H9 (cell line): ENCODE measurements at regions not wholly inside any gene's neighbourhood (a gene's known extent, or its start where the extent isn't known, plus 50 kb on each side); places are given as distances from the start of the nearest gene placed in this dataset.

Experiments
- DNase-seq: peaks from one replicate; pipeline ENCODE4 v3.0.0-alpha.2; 2017
- H2AFZ ChIP-seq: one replicate; pipeline ENCODE4 v1.6.1; 2013; ENCODE audit warnings: mild to moderate bottlenecking, low read length, control low read depth, moderate library complexity
- H2AK5ac ChIP-seq: 2 replicates; pipeline ENCODE4 v1.6.1; 2013; ENCODE audit warnings: low read length, control low read depth, mixed read lengths; ENCODE audit not compliant: insufficient read length
- H2BK120ac ChIP-seq: one replicate; pipeline ENCODE4 v1.6.1; 2013; ENCODE audit warnings: low read depth, mild to moderate bottlenecking, low read length, control low read depth, inconsistent platforms; ENCODE audit not compliant: poor library complexity, severe bottlenecking
- H2BK12ac ChIP-seq: 2 replicates; pipeline ENCODE4 v1.6.1; 2013; ENCODE audit warnings: low read length, control low read depth, mixed read lengths, low read depth; ENCODE audit not compliant: insufficient read length
- H2BK15ac ChIP-seq: 2 replicates; pipeline ENCODE4 v1.6.1; 2013; ENCODE audit warnings: low read depth, low read length, control low read depth
- H2BK20ac ChIP-seq: one replicate; pipeline ENCODE4 v1.6.1; 2013; ENCODE audit warnings: low read depth, mild to moderate bottlenecking, low read length, control low read depth, inconsistent platforms; ENCODE audit not compliant: poor library complexity, severe bottlenecking
- H2BK5ac ChIP-seq: 2 replicates; pipeline ENCODE4 v1.6.1; 2013; ENCODE audit warnings: low read length, control low read depth, mixed read lengths; ENCODE audit not compliant: insufficient read length
- H3K14ac ChIP-seq: 2 replicates; pipeline ENCODE4 v1.6.1; 2013; ENCODE audit warnings: low read length, control low read depth; ENCODE audit not compliant: insufficient read depth
- H3K18ac ChIP-seq: 2 replicates; pipeline ENCODE4 v1.6.1; 2013; ENCODE audit warnings: low read depth, mild to moderate bottlenecking, mixed read lengths, low read length, control low read depth; ENCODE audit not compliant: insufficient read length
- H3K23ac ChIP-seq: 2 replicates; pipeline ENCODE4 v1.6.1; 2013; ENCODE audit warnings: low read length, control low read depth, mixed read lengths, low read depth; ENCODE audit not compliant: insufficient read length
- H3K23me2 ChIP-seq: 2 replicates; pipeline ENCODE4 v1.6.1; 2013; ENCODE audit warnings: low read depth, mild to moderate bottlenecking, mixed read lengths, low read length, control low read depth; ENCODE audit not compliant: insufficient read length, poor library complexity, severe bottlenecking
- H3K27ac ChIP-seq: 2 replicates; pipeline ENCODE4 v1.5.1; 2013; ENCODE audit warnings: low read length, control low read depth, mixed read lengths, low read depth; ENCODE audit not compliant: insufficient read length
- H3K27me3 ChIP-seq: 2 replicates; pipeline ENCODE4 v1.6.1; 2013; ENCODE audit warnings: low read length, control low read depth, inconsistent platforms; ENCODE audit not compliant: insufficient read depth
- H3K4ac ChIP-seq: 2 replicates; pipeline ENCODE4 v1.6.1; 2013; ENCODE audit warnings: low read depth, mild to moderate bottlenecking, control low read depth, inconsistent platforms, low read length, moderate library complexity
- H3K4me1 ChIP-seq: 2 replicates; pipeline ENCODE4 v1.6.1; 2013; ENCODE audit warnings: low read length, control low read depth, inconsistent platforms; ENCODE audit not compliant: insufficient read depth
- H3K4me2 ChIP-seq: 2 replicates; pipeline ENCODE4 v1.6.1; 2013; ENCODE audit warnings: low read length, control low read depth, mixed read lengths; ENCODE audit not compliant: insufficient read length, insufficient read depth
- H3K56ac ChIP-seq: 2 replicates; pipeline ENCODE4 v1.6.1; 2013; ENCODE audit warnings: low read depth, mild to moderate bottlenecking, mixed read lengths, low read length, control low read depth; ENCODE audit not compliant: insufficient read length
- H3K79me1 ChIP-seq: 2 replicates; pipeline ENCODE4 v1.6.1; 2013; ENCODE audit warnings: low read depth, mild to moderate bottlenecking, moderate library complexity, low read length, control low read depth, inconsistent platforms; ENCODE audit not compliant: insufficient read depth, poor library complexity, severe bottlenecking
- H3K79me2 ChIP-seq: 2 replicates; pipeline ENCODE4 v1.6.1; 2013; ENCODE audit warnings: low read length, control low read depth, inconsistent platforms; ENCODE audit not compliant: insufficient read depth
- H3K9ac ChIP-seq: 2 replicates; pipeline ENCODE4 v1.6.1; 2013; ENCODE audit warnings: low read length, control low read depth, mixed read lengths; ENCODE audit not compliant: insufficient read length; ENCODE audit errors: extremely low read depth
- H3K9me3 ChIP-seq: one replicate; pipeline ENCODE4 v1.6.1; 2013; ENCODE audit warnings: low read depth, low read length, inconsistent platforms; ENCODE audit not compliant: control insufficient read depth
- H3T11ph ChIP-seq: one replicate; pipeline ENCODE4 v1.6.1; 2013; ENCODE audit warnings: mild to moderate bottlenecking, low read length, control low read depth, inconsistent platforms
- H4K20me1 ChIP-seq: one replicate; pipeline ENCODE4 v1.6.1; 2013; ENCODE audit not compliant: control insufficient read depth, insufficient read length, insufficient read depth
- H4K5ac ChIP-seq: 2 replicates; pipeline ENCODE4 v1.6.1; 2013; ENCODE audit warnings: low read depth, mild to moderate bottlenecking, mixed read lengths, low read length, control low read depth; ENCODE audit not compliant: insufficient read length
- H4K8ac ChIP-seq: replicated peaks from 2 replicates; pipeline ENCODE4 v1.6.1; 2013; ENCODE audit warnings: low read length, control low read depth, mixed read lengths, low read depth; ENCODE audit not compliant: insufficient read length
- H4K91ac ChIP-seq: 2 replicates; pipeline ENCODE4 v1.6.1; 2013; ENCODE audit warnings: low read depth, mild to moderate bottlenecking, moderate library complexity, mixed read lengths, low read length, control low read depth; ENCODE audit not compliant: insufficient read length
- H3K27ac Mint-ChIP-seq, 3 experiments: 2 replicates in 2 of 3; 3 replicates in 1 of 3; pipeline ENCODE4 v1.8.0; 2020 to 2021; ENCODE audit warnings: mixed read lengths in 3 of 3, mild to moderate bottlenecking in 1 of 3, moderate library complexity in 1 of 3
- H3K27me3 Mint-ChIP-seq: 2 replicates; pipeline ENCODE4 v1.8.0; 2021; ENCODE audit warnings: low read depth, mild to moderate bottlenecking, moderate library complexity, mixed read lengths
- H3K36me3 Mint-ChIP-seq, 3 experiments: 2 replicates in 2 of 3; 3 replicates in 1 of 3; pipeline ENCODE4 v1.8.0; 2020 to 2021; ENCODE audit warnings: low read depth in 3 of 3, mixed read lengths in 3 of 3; ENCODE audit not compliant: insufficient read depth in 1 of 3
- H3K4me1 Mint-ChIP-seq, 2 experiments: 2 replicates each; pipeline ENCODE4 v1.8.0; 2020; ENCODE audit warnings: mixed read lengths in 2 of 2
- H3K4me3 Mint-ChIP-seq, 2 experiments: 2 replicates in 1 of 2; 3 replicates in 1 of 2; pipeline ENCODE4 v1.8.0; 2020 to 2021; ENCODE audit warnings: mild to moderate bottlenecking in 2 of 2, mixed read lengths in 2 of 2, moderate library complexity in 1 of 2
- H3K9me3 Mint-ChIP-seq, 2 experiments: 2 replicates in 1 of 2; 3 replicates in 1 of 2; pipeline ENCODE4 v1.8.0; 2020; ENCODE audit warnings: mild to moderate bottlenecking in 2 of 2, mixed read lengths in 2 of 2, moderate library complexity in 1 of 2
- CTCF ChIP-seq: fragments of 200-600 bp; sonication (generic); conservative IDR thresholded peaks from 3 replicates; pipeline ENCODE4 v1.8.0; 2021; ENCODE audit warnings: antibody characterized with exemption, mild to moderate bottlenecking
- WGBS: extraction: QIAGEN DNeasy Blood & Tissue Kit; methylation state at CpG from one replicate; pipeline ENCODE4 v1.1.7; 2013; ENCODE audit warnings: missing lambda C conversion rate, low lambda C conversion rate, mixed read lengths; ENCODE audit not compliant: insufficient read length; ENCODE audit errors: extremely low coverage; 5-methylcytosine and 5-hydroxymethylcytosine counted together

- Histone ChIP-seq H3T11ph (no peak overlapping the region), H2BK5ac (no peak overlapping the region), H3K79me1 (no peaks in the 10 kb centered on the region), H4K91ac (no peak overlapping the region), H2BK20ac (no peak overlapping the region), H3K23me2 (no peaks in the 10 kb centered on the region), H2BK120ac (no peak overlapping the region), H3K4me2 (no peak overlapping the region), H3K9me3 (no peaks in the 10 kb centered on the region), H2AK5ac (no peak overlapping the region), H3K27ac (no peak overlapping the region), H3K4ac (no peak overlapping the region), H3K79me2 (no peaks in the 10 kb centered on the region), H3K4me1 (no peaks in the 10 kb centered on the region), H3K14ac (no peak overlapping the region), H2BK12ac (no peak overlapping the region), H3K23ac (no peak overlapping the region), H3K18ac (no peak overlapping the region), H3K27me3 (no peaks in the 10 kb centered on the region), H3K9ac (no peak overlapping the region), H2AFZ (no peak overlapping the region), H4K8ac (no peak overlapping the region), H3K56ac (no peak overlapping the region), H2BK15ac (no peak overlapping the region), H4K20me1 (no peaks in the 10 kb centered on the region), H4K5ac (no peak overlapping the region)
- Mint-ChIP-seq H3K4me3 (no peak overlapping the region), H3K4me1 (no peaks in the 10 kb centered on the region), H3K36me3 (no peaks in the 10 kb centered on the region; a peak in 2 of 7 replicates), H3K27me3 (peaks cover 5% of the 10 kb centered on the region), H3K9me3 (no peaks in the 10 kb centered on the region), H3K27ac (no peak overlapping the region)
- DNase-seq: peak; percentile 5
- WGBS: no CpG with 5 or more reads among the region's 6 CpGs
- TF ChIP-seq CTCF: no peak
These were observed 251.9 kb upstream of the ZNF32 start for GRCh38 chr10:43900571-43900970.
